OCI-LY7 (cell line): ENCODE measurements at regions not wholly inside any gene's neighbourhood (a gene's known extent, or its start where the extent isn't known, plus 50 kb on each side); places are given as distances from the start of the nearest gene placed in this dataset.

Source experiments
- EZH2phosphoT487 ChIP-seq: fragments of 200-600 bp; sonication (generic); IDR thresholded peaks from 2 replicates; pipeline ENCODE4 v1.6.1; 2018; ENCODE audit warnings: low read depth, borderline replicate concordance, mild to moderate bottlenecking, mixed run types, antibody characterized with exemption, low read length, moderate library complexity, mixed read lengths
- TF ChIP-seq, protein P1 (sequence below): fragments of 200-600 bp; sonication (generic); conservative IDR thresholded peaks from 2 replicates; pipeline ENCODE4 v1.5.1; 2014; ENCODE audit warnings: mild to moderate bottlenecking, antibody characterized with exemption, low read length, moderate library complexity, mixed read lengths

DNA sequence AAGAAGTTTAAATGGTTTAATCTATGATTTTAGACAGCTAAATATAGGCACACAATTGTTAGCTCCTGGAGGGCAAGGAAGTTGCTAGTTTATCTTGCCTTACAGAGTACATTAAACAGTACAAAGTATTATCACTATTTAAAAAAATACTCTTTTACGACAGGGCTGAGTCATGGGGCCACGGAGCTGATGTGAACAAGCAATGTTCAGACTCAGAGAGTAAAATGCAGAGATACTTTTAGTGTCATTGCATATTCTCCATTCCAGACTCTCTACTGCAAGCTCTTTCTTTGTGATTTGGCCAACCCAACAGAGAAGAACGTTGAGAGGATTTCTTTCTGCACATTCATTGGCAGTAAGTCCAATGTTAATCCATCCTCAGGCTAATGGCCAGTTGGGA lies 352.4 kb downstream of the SPRY2 start:
- TF ChIP-seq, protein P1, sequence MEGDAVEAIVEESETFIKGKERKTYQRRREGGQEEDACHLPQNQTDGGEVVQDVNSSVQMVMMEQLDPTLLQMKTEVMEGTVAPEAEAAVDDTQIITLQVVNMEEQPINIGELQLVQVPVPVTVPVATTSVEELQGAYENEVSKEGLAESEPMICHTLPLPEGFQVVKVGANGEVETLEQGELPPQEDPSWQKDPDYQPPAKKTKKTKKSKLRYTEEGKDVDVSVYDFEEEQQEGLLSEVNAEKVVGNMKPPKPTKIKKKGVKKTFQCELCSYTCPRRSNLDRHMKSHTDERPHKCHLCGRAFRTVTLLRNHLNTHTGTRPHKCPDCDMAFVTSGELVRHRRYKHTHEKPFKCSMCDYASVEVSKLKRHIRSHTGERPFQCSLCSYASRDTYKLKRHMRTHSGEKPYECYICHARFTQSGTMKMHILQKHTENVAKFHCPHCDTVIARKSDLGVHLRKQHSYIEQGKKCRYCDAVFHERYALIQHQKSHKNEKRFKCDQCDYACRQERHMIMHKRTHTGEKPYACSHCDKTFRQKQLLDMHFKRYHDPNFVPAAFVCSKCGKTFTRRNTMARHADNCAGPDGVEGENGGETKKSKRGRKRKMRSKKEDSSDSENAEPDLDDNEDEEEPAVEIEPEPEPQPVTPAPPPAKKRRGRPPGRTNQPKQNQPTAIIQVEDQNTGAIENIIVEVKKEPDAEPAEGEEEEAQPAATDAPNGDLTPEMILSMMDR = no peak
- no peak for TF ChIP-seq EZH2phosphoT487
